H1 (cell line): ENCODE measurements at regions not wholly inside any gene's neighbourhood (a gene's known extent, or its start where the extent isn't known, plus 50 kb on each side); places are given as distances from the start of the nearest gene placed in this dataset.

Experiments used
- CTCF ChIA-PET: fragments of 300-600 bp; sonication (Branson Sonifier 250); formaldehyde crosslinking; loops from one replicate; lab custom pipeline; 2021; ENCODE audit not compliant: partially characterized antibody; lab: Charles Lee
- POLR2A ChIA-PET: fragments of 300-600 bp; sonication (Branson Sonifier 250); formaldehyde crosslinking; loops from one replicate; lab custom pipeline; 2021; ENCODE audit warnings: inconsistent platforms; ENCODE audit not compliant: partially characterized antibody; lab: Charles Lee
- DNase-seq, 2 experiments: peaks; one replicate each; pipeline versions ENCODE4 v3.0.0 to v3.0.0-alpha.2; 2010 to 2022; ENCODE audit warnings: low spot score in 2 of 2, low read depth in 1 of 2, mixed read lengths in 1 of 2
- FAIRE-seq: peaks from 2 replicates; lab custom pipeline; 2011; peaks lifted over from hg19 to GRCh38; lab: Jason Lieb, UNC
- H2AFZ ChIP-seq: 2 replicates; pipeline ENCODE4 v1.8.1; 2012; ENCODE audit warnings: low read length, inconsistent platforms
- H2AK5ac ChIP-seq: 2 replicates; pipeline ENCODE4 v1.6.1; 2013; ENCODE audit warnings: low read depth, low read length
- H2BK120ac ChIP-seq: replicated peaks from 2 replicates; pipeline ENCODE3; 2013; ENCODE audit warnings: low read depth, low read length, inconsistent platforms
- H2BK12ac ChIP-seq: 2 replicates; pipeline ENCODE4 v1.6.1; 2013; ENCODE audit warnings: low read depth, low read length
- H2BK15ac ChIP-seq: 2 replicates; pipeline ENCODE4 v1.6.1; 2013; ENCODE audit warnings: low read length
- H2BK20ac ChIP-seq: 2 replicates; pipeline ENCODE4 v1.6.1; 2013; ENCODE audit warnings: low read length
- H2BK5ac ChIP-seq: 2 replicates; pipeline ENCODE4 v1.6.1; 2013; ENCODE audit warnings: low read depth, low read length
- H3K14ac ChIP-seq: 2 replicates; pipeline ENCODE4 v1.6.1; 2013; ENCODE audit warnings: inconsistent platforms; ENCODE audit not compliant: insufficient read length
- H3K18ac ChIP-seq: 2 replicates; pipeline ENCODE4 v1.6.1; 2013; ENCODE audit warnings: low read length; ENCODE audit errors: extremely low read depth
- H3K23ac ChIP-seq: 2 replicates; pipeline ENCODE4 v1.6.1; 2013; ENCODE audit warnings: inconsistent platforms; ENCODE audit not compliant: insufficient read length
- H3K23me2 ChIP-seq: 2 replicates; pipeline ENCODE4 v1.6.1; 2013; ENCODE audit warnings: low read depth, low read length
- H3K27ac ChIP-seq: 2 replicates; pipeline ENCODE4 v1.6.1; 2011; ENCODE audit warnings: low read depth, low read length, inconsistent platforms
- H3K27me3 ChIP-seq, 4 experiments: replicated peaks in 1 of 4; 1 replicate in 1 of 4; 2 replicates in 3 of 4; pipeline versions ENCODE4 v1.6.1 to v1.8.1; 2011 to 2013; ENCODE audit warnings: low read length in 3 of 4, mild to moderate bottlenecking in 3 of 4, inconsistent platforms in 2 of 4, mixed read lengths in 2 of 4, moderate library complexity in 1 of 4; ENCODE audit not compliant: control insufficient read depth in 3 of 4, insufficient read depth in 3 of 4; ENCODE audit errors: extremely low read depth in 1 of 4
- H3K36me3 ChIP-seq, 4 experiments: 2 replicates each; pipeline versions ENCODE4 v1.6.1 to v1.8.1; 2011 to 2013; ENCODE audit warnings: mild to moderate bottlenecking in 4 of 4, low read length in 3 of 4, moderate library complexity in 2 of 4, control low read depth in 1 of 4, inconsistent platforms in 1 of 4; ENCODE audit not compliant: insufficient read depth in 4 of 4, control insufficient read depth in 2 of 4
- H3K4ac ChIP-seq: replicated peaks from 2 replicates; pipeline ENCODE3; 2013; ENCODE audit warnings: low read length, low read depth, mixed read lengths, inconsistent platforms; ENCODE audit not compliant: insufficient read length
- H3K4me1 ChIP-seq, 4 experiments: replicated peaks in 1 of 4; 1 replicate in 1 of 4; 2 replicates in 3 of 4; pipeline versions ENCODE4 v1.6.1 to v1.8.1; 2011 to 2013; ENCODE audit warnings: low read length in 3 of 4, inconsistent platforms in 2 of 4, mixed read lengths in 1 of 4; ENCODE audit not compliant: insufficient read depth in 4 of 4, control insufficient read depth in 3 of 4
- H3K4me2 ChIP-seq, 2 experiments: 2 replicates each; pipeline versions ENCODE4 v1.6.1 to v1.8.1; 2011 to 2013; ENCODE audit warnings: low read depth in 2 of 2, low read length in 2 of 2, control low read depth in 1 of 2, inconsistent platforms in 1 of 2, mild to moderate bottlenecking in 1 of 2; ENCODE audit not compliant: insufficient read depth in 1 of 2
- H3K4me3 ChIP-seq, 4 experiments: fragments of 200-600, 300-600 bp in 1 of 4; sonication (generic), shearing (Covaris generic), sonication (Bioruptor Twin) in 1 of 4; 2 replicates each; pipeline versions ENCODE4 v1.5.1 to v1.8.1; 2011 to 2016; ENCODE audit warnings: low read length in 4 of 4, low read depth in 3 of 4, control low read depth in 2 of 4, inconsistent platforms in 2 of 4, mild to moderate bottlenecking in 2 of 4, mixed read lengths in 1 of 4, moderate library complexity in 1 of 4; ENCODE audit not compliant: insufficient read depth in 2 of 4; ENCODE audit errors: extremely low read depth in 1 of 4
- H3K56ac ChIP-seq: replicated peaks from 2 replicates; pipeline ENCODE3; 2013; ENCODE audit warnings: low read depth, mild to moderate bottlenecking, mixed read lengths, low read length, inconsistent platforms; ENCODE audit not compliant: insufficient read length
- H3K79me1 ChIP-seq: 2 replicates; pipeline ENCODE4 v1.6.1; 2013; ENCODE audit warnings: low read depth, low read length, control low read depth
- H3K79me2 ChIP-seq, 2 experiments: 2 replicates each; pipeline versions ENCODE4 v1.6.1 to v1.8.1; 2012 to 2013; ENCODE audit warnings: low read length in 2 of 2, mild to moderate bottlenecking in 2 of 2, inconsistent platforms in 1 of 2; ENCODE audit not compliant: insufficient read depth in 2 of 2, control insufficient read depth in 1 of 2
- H3K9ac ChIP-seq, 4 experiments: replicated peaks in 1 of 4; 1 replicate in 1 of 4; 2 replicates in 3 of 4; pipeline versions ENCODE4 v1.6.1 to v1.8.1; 2011 to 2013; ENCODE audit warnings: low read depth in 3 of 4, low read length in 3 of 4, control low read depth in 2 of 4, mild to moderate bottlenecking in 2 of 4, moderate library complexity in 2 of 4, inconsistent platforms in 1 of 4; ENCODE audit errors: extremely low read depth in 1 of 4
- H3K9me3 ChIP-seq, 2 experiments: 2 replicates each; pipeline versions ENCODE4 v1.6.1 to v1.8.1; 2012 to 2013; ENCODE audit warnings: mild to moderate bottlenecking in 2 of 2, moderate library complexity in 2 of 2, control low read depth in 1 of 2, inconsistent platforms in 1 of 2, low read depth in 1 of 2, low read length in 1 of 2, mixed read lengths in 1 of 2; ENCODE audit not compliant: insufficient read depth in 2 of 2
- H4K20me1 ChIP-seq, 2 experiments: replicated peaks in 1 of 2; 2 replicates each; pipeline versions ENCODE3 to v1.8.1; 2011 to 2013; ENCODE audit warnings: inconsistent platforms in 2 of 2, low read length in 2 of 2, mild to moderate bottlenecking in 1 of 2; ENCODE audit not compliant: insufficient read depth in 2 of 2, control insufficient read depth in 1 of 2
- H4K5ac ChIP-seq: 2 replicates; pipeline ENCODE4 v1.6.1; 2013; ENCODE audit warnings: low read length, low read depth, mixed read lengths, inconsistent platforms; ENCODE audit not compliant: insufficient read length
- H4K8ac ChIP-seq: 2 replicates; pipeline ENCODE4 v1.8.0; 2013; ENCODE audit warnings: mild to moderate bottlenecking, moderate library complexity, low read length, inconsistent platforms; ENCODE audit not compliant: insufficient read depth; ENCODE audit errors: extremely low read depth
- H4K91ac ChIP-seq: replicated peaks from 2 replicates; pipeline ENCODE3; 2013; ENCODE audit warnings: low read length, mixed read lengths, inconsistent platforms; ENCODE audit not compliant: insufficient read length
- HDAC2 ChIP-seq, 2 experiments: fragments of 300-600 bp in 1 of 2; sonication (generic) in 1 of 2; IDR thresholded peaks; 2 replicates each; pipeline ENCODE4 v1.6.1; 2011 to 2012; ENCODE audit warnings: low read depth in 2 of 2, low read length in 2 of 2, mild to moderate bottlenecking in 2 of 2, moderate library complexity in 2 of 2, borderline replicate concordance in 1 of 2, inconsistent platforms in 1 of 2
- SAP30 ChIP-seq: fragments of 300-600 bp; sonication (generic); IDR thresholded peaks from 2 replicates; pipeline ENCODE4 v1.7.1; 2012; ENCODE audit warnings: low read length, moderate library complexity, mild to moderate bottlenecking, inconsistent platforms; ENCODE audit not compliant: insufficient read depth, insufficient replicate concordance
- SRF ChIP-seq: IDR thresholded peaks from 2 replicates; pipeline ENCODE4 v1.6.1; 2011; ENCODE audit warnings: mild to moderate bottlenecking, low read depth, low read length, moderate library complexity
- WGBS, 2 experiments: shearing (Covaris generic) in 1 of 2; methylation state at CpG; one replicate each; pipeline versions ENCODE4 v1.1.6 to v1.1.7; 2013 to 2015; ENCODE audit warnings: low lambda C conversion rate in 2 of 2, mixed read lengths in 2 of 2, inconsistent platforms in 1 of 2, low coverage in 1 of 2, missing lambda C conversion rate in 1 of 2; ENCODE audit not compliant: insufficient replicate concordance in 2 of 2, insufficient coverage in 1 of 2, insufficient read length in 1 of 2; ENCODE audit errors: extremely low coverage in 1 of 2, missing lambda C conversion rate in 1 of 2; 5-methylcytosine and 5-hydroxymethylcytosine counted together

DNA sequence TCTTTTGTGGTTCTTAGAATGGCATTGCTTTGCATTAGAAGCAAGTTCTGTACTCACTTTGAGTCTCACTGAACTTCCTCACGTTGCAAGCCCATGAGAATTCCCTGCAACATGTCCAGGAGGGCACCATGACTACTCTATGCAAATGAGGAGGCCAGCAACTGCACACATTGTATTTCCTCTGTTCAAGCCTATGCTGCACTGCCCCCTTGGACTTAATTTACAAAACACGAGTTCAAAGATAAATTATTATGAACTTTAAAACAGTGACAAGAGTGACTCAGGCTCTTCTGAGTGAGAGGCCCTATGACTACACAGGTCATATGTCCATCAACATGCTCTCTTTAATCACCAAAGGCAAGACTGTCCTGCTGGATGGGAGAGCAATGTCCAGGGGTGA lies 484.2 kb upstream of the ATP11B start:
- Histone ChIP-seq H4K8ac (no peak overlapping the region), H2AFZ (no peak overlapping the region), H3K79me2 (no peaks in the 10 kb centered on the region), H2BK12ac (no peak overlapping the region), H4K20me1 (no peaks in the 10 kb centered on the region), H2BK120ac (no peak overlapping the region), H2BK5ac (no peak overlapping the region), H3K4ac (no peak overlapping the region), H3K23me2 (no peaks in the 10 kb centered on the region), H2BK20ac (no peak overlapping the region), H3K36me3 (no peaks in the 10 kb centered on the region), H3K4me2 (no peak overlapping the region), H3K18ac (no peak overlapping the region), H3K27ac (no peak overlapping the region), H4K91ac (no peak overlapping the region), H3K9me3 (no peaks in the 10 kb centered on the region), H2BK15ac (no peak overlapping the region), H3K56ac (no peak overlapping the region), H3K14ac (no peak overlapping the region), H3K4me1 (peaks cover 0 to 5% (median 0%) of the 10 kb centered on the region in 4 experiments; a peak in 2 of 7 replicates), H3K27me3 (no peaks in the 10 kb centered on the region), H3K79me1 (no peaks in the 10 kb centered on the region), H2AK5ac (no peak overlapping the region), H3K4me3 (no peak overlapping the region), H3K23ac (no peak overlapping the region), H3K9ac (no peak overlapping the region), H4K5ac (no peak overlapping the region)
- DNase-seq (no peak), FAIRE-seq (no peak)
- WGBS, 2 experiments, result 73% methylated on average over 2 of the region's 2 CpGs; no CpG with 5 or more reads in 1 of the 2 experiments
- ChIA-PET CTCF (interaction anchor here (0.7 kb wide), 1 partner anchor 295 kb away, joined by 4 read pairs; no protein-coding TSS in a partner anchor), POLR2A (no interaction called here)
- no peak for TF ChIP-seq SAP30
- no peak for TF ChIP-seq SRF
- no peak for TF ChIP-seq HDAC2 (IDR thresholded peaks at IDR 0.05; ENCODE audit: borderline replicate concordance in 1 of 2, low read depth in 2 of 2, low read length in 2 of 2)
